ENCODE measurements at regions not wholly inside any gene's neighbourhood (a gene's known extent, or its start where the extent isn't known, plus 50 kb on each side); places are given as distances from the start of the nearest gene placed in this dataset.
"Not testable (repeated sequence)": the region's sequence is repeated elsewhere in the genome, so short reads cannot be mapped to it uniquely, and the experiment has no call there.

- DNase-seq, result no peak
Measured at GRCh38 chr9:86600977-86601376, 246.8 kb upstream of the TUT7 start.

DNA sequence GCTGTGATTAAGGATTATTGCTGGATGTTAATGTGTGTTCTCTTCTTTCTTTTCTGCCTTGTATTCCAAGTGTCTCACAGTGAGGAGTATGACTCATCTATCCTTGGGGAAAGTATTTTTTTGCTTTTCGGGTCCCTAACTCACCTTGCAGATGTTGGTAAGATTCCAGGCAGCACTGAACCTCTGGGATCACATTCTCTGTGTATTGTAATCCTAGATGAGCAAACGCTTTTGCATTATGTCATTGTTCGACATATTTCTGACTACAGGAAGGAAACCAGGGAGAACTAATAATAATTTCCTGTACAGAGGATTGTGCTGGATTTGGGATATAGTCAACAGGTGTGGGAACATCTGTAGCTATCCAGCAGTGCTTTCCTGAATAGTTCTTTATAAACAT is 246.1 kb upstream of the TUT7 start:
- DNase-seq, result peak; percentile 41

DNA sequence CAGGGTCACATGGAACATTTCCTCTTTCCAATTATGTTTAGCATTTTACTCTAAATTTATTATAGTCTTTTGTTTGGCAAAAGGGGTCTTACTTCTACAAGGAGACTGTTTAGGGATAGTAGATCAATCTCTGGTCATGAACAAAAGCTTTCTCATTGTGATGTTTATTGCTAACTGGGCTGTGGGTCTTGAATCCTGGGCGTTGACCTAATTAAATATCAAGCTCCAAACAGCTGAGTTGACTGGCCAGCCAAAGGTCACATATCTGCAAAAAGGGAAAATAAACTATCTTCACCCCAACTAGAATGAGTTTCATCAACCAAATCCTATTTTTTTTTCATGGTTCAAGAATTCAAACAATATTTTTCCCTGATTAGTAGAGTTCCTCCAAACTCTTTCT is 245.4 kb upstream of the TUT7 start:
- no peak for DNase-seq

- no peak for DNase-seq
Measured at GRCh38 chr9:86598411-86599239, 244.4 kb upstream of the TUT7 start.

- DNase-seq, result no peak
Measured at GRCh38 chr9:86594724-86595123, 240.5 kb upstream of the TUT7 start.

DNA sequence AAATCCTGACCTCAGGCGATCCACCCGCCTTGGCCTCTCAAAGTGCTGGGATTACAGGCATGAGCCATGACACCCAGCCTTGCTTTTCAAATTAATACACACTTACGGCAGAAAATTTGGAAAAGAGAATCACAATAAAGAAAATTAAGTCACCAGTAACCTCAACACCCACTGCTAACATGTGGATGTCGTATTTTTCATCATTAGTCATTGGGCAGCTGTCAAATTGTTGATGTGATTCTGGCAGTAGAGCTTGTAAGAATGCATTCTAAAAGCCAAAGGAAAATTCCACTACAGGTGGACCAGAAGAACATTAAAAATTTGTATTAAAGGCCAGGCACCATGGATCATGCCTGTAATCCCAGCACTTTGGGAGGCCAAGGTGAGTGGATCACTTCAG is 237.3 kb upstream of the TUT7 start:
- no peak for DNase-seq

DNA sequence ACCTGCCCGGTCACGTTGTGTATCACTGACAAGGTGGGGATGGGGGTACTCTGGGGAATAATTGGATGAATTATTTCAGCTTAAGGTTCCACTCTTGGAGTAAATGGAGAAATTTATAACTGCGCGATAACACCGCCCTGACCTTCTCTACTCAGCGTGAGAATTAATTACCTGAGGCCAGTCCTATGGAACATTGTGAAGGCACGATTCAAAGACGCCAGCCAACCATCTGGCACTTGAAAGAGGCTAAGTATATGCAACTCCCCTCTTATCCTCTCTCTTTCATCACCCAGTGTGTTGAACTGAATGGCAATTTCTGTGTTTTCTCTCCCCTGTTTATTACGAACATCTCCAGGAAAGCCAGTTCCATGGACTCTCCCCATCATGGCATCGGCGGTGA is 235.5 kb upstream of the TUT7 start:
- DNase-seq, result no peak

- no peak for DNase-seq
Measured at GRCh38 chr9:86589273-86589672, 235.1 kb upstream of the TUT7 start.

DNA sequence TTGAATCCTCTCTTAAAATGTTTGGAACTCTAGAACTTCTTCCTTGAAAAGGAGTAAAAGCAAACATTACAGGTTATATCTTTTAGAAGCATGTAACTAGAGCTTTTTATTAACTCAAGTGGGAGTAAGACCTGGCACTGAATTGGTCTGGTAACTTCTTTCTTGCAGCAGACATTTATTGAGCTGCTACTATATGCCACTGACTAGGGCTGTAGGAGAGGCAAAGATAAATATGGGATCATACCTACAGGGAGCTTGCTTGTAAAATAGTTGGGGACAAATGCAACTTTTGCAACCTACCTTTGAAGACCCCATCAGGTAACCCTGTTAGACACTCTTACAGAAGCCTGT is 231.9 kb upstream of the TUT7 start:
- DNase-seq, result no peak

DNA sequence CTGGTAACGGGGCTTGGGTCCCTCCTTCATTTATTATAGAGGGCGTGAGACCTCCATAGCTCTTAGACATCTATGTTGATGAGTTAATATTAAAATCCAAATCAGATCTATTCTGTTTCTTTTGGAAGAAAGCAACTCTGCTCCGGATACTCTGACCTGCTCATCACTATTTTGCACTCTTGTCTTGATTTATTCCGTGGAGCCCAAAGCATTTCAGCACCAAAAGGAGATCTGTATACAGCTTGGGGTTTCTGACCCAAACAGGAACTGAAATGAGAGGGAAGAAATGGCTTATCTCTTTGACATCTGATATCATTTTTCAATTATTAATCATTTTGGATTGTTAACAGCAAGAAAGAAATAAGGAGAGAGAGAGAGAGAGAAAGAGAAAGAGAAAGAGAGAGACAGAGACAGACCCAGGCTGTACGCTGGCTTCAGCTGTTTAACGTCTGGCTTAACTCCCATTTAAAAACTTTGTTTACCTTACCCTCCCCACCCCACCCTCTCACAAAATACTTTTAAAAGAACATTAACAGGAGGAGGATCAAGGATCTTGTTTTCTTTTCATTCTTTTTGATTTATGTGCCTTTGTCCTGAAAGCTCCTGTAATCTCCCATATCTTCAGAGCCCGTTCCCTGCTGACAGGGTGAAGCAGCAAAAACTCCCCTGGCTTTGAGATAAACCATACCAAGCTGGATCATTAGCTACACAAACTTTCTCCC is 231.4 kb upstream of the TUT7 start:
- peak; percentile 64 for DNase-seq

DNA sequence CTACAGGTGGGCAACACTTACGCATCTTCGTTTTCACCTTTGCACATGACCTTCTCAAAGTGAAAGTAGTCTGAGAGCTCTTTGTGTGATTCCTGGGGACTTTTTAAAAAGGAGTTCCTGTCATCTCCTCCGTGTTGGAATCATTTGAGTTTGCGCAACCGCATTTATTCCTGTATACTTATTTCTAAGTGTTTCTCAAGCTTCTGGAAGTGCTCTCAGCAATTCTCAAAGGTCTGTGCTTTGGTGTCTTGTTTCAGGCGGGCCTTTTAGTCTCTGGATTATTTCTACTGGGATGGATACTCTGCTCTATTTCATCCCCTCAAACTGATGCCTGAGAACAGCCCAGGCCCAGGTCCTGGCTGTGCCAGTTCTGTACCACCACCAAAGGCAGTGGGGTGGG is 226.5 kb upstream of the TUT7 start:
- DNase-seq, result no peak

- DNase-seq, result no peak
Measured at GRCh38 chr9:86578722-86579121, 224.5 kb upstream of the TUT7 start.

DNA sequence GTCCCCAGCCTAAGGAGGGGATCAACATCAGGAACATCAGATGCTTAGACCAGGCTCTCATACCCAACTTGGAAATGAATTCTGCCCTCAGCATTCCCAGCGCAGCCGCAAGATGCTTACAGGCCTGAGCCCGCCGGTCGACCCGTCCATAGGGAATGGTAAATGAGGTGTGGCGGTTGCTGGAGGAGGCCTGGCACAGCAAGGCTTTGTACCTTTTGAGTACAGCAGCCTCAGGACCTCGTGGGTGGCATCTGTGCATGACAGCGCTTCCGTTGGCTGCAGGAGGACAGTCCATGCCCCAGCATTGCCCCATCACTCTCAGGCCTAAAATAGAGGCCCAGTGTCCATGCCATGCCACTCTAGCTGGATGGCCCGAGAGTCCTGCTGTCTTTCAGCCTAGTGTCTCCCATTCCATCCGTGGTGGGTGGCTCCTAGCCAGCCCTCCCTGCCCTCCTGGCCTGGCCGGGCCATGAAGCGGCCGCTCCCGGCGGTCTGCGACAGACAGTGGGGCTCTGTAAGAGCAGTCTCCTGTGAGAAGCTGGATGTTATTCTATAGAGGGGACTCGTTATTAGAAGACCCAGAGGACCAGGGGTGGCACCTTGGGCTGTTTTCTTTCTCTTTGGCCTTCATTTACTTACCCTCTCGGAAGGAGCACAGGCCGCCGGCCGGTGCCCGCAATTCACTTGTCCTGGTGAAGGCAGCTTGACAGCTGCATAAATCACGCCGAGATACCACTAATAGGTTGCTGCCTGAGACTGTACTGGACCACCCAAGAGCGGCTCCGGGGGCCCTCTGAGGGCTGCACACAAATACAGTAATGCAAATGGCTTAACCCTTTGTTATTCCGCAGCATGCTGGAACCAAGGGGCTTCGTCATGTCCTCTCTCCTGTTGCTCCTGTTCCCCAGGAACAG is 223.5 kb upstream of the TUT7 start:
- DNase-seq, result no peak

DNA sequence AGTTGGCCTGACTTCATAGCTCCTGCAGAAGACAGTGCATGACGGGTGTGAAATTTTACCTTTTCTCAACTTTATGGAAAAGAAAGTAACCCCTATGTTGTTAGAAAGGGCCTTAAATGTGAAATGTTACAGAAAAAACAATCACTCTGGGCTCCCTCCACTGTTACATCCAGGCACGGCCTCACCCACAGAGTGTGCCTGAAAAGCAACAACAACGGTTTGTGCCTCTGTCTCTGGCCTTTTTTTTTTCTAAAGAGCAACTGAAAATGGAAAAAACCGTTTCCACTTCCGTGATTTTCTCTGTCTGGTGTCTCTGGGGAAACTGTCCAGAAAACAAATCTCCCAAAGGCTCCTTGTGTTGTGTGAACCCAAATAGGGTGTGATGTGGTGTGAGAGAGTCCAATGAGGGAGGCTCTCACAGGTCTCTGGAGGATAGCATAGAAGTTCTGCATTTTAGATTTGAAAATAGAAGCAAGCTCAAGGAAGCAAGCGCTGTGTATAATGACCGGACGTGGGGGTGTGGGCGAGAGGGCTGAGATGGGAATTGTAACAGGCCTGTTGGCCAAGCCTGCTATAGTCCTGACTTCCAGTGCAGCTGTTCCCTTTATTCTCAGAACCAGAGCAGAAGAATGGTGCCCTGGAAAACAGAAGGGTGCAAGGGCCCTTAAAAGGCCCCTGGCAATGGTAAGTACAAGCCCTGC is 221.8 kb upstream of the TUT7 start:
- DNase-seq, result no peak

GRCh38 chr9:86575137-86575536 is 220.9 kb upstream of the TUT7 start:
- no peak for DNase-seq

GRCh38 chr9:86573886-86574285 is 219.7 kb upstream of the TUT7 start:
- no peak for DNase-seq

DNA sequence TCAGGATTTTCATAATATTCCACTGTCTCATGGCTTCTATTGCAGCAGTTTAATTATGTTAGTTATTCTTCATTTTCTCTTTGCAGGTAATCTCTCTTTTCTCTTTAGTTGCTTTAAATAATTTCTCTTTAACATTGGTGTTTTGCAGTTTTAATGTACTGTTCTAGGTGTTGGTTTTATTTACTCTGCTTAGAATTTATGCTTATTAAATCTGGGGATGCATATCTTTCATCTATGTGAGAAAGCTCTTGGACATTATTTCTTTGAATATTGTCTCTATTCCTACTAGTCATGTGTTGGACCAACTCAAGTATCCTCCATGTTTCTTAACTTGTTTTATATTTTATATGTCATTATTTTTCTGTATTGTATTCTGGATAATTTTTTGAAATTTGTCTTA is 218.7 kb upstream of the TUT7 start:
- no peak for DNase-seq

DNA sequence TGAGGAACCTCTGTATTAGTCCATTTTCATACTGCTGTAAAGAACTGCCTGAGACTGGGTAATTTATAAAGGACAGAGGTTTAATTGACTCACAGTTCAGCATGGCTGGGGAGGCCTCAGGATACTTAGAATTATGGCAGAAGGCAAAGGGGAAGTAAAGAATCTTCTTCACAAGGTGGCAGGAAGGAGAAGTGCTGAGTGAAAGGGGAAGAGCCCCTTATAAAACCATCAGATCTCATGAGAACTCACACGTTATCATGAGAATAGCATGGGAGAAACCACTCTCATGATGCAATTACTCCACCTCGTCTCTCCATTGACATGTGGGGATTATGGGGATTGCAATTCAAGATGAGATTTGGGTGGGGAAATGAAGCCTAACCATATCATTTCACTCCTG is 211.4 kb upstream of the TUT7 start:
- DNase-seq, result not testable (repeated sequence)

DNA sequence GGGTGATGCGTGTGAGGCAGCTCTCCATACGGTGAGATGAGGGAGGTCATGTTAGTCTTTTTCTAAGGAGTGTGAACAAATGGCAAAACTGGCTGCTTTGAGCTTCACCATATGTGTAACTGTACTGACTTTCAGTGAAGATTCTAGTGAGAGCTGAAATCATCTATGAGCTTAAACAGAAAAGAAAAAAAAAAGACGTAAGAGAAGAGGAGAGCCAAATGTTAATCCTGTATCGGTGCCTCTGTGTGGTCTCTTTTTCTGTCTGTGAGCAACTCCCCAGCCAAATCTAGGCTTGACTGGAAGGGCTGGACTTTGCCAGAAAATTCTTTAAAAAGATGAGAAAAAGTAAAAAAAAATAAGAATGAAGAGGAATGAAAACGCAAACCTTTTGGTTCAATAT is 209.7 kb upstream of the TUT7 start:
- DNase-seq, result no peak

DNA sequence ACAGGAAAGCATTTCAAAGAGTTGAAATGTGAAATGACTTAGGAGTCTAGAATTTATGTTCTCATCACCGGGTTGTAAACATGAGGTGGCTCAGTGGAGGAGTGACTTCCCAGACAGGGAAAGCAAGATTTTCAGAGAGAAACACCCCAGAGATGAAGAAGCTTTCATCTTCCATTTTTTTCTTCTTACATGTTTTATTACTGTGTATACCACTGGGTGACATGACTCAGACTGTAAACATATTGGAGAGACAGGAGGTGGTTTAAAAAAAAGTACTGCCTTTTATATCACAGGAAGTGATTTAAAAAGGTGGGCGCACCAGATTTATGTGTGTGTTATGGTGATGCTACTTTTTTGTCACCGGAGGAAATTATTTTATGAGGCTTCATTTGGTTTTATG is 209.1 kb upstream of the TUT7 start:
- DNase-seq, result no peak

DNA sequence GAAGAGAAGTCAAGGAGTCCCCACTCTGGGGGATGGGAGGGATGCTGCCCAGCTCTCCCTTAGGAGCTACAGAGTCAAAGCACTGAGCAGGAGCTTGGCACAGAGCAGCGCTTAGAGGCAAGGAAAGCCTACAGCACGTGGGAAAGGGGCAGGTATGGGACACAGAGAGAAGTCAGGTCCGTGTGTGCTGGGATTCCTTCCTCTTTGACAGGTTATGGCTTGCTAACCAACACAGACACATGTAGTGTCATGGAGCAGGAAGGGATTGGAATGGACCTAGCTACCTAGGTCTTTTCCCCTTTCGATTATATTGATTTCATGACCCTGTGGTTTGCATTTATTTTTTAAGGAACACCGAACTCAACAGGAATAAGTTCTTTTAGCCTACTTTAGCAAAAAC is 208.5 kb upstream of the TUT7 start:
- no peak for DNase-seq

DNA sequence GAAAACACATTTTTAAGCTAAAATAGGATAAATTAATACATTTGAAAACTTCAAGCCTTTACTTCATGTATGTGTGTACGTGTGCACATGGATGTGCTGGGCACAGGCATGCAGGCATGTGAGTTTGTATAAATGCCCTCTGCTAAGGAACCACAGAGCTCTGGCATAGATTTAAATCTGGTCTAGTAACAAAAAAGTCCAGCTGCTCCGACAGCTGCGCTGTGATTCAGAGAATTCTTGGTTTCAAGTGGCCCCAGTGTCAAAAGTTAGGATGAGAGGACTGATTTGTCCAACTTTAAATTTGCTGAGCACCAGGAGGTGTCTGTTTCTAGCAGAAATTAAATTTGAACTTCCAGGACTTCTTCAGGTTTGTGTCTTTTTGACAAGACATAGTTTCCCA is 203.7 kb upstream of the TUT7 start:
- DNase-seq, result no peak
